ENCODE measurements at regions not wholly inside any gene's neighbourhood (a gene's known extent, or its start where the extent isn't known, plus 50 kb on each side); places are given as distances from the start of the nearest gene placed in this dataset.

DNA sequence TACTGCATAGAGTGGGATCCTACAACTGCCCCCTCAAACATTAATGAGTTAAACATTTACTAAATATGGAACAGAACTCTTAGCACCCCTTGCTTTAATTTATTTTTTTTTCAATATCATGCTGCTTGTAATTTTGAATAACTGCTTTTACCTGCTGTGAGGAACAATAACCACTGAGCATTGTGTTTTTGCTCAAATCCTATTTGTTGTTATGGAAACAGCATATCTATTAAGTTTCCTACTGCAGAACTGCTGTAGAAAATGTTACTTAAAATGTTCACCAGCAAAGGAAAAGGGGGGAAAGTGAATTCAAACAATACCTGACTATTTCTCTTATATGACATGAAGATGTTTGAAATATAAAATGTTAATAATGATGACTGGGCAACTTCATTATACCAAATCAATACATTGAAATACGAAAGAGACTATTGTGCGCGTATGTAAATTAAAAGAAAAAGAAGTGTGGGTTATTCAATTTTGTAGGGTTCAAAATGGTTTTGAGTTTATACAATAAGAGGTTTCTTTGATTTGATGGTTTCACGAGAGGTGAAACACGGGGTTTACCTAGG, 1043.8 kb upstream of the NUDT12 start:
- Histone ChIP-seq H3K36me3 (ENCODE audit: insufficient read depth, low read length) (no peaks in the 10 kb centered on the region), H3K9me3 (ENCODE audit: low read length) (no peaks in the 10 kb centered on the region), H3K9me2 (ENCODE audit: insufficient read depth, low read length) (no peaks in the 10 kb centered on the region), H4K20me1 (ENCODE audit: insufficient read depth, low read length) (no peaks in the 10 kb centered on the region), H3K4me2 (ENCODE audit: low read length) (no peak overlapping the region), H3K27ac (ENCODE audit: low read depth, low read length, poor library complexity, severe bottlenecking) (no peak overlapping the region), H3K4me1 (ENCODE audit: insufficient read depth, low read length, poor library complexity, severe bottlenecking) (no peaks in the 10 kb centered on the region), H3K79me2 (ENCODE audit: insufficient read depth, low read depth, low read length) (no peaks in the 10 kb centered on the region), H2AFZ (ENCODE audit: low read length) (no peak overlapping the region), H3K4me3 (ENCODE audit: low read depth, low read length, poor library complexity, severe bottlenecking) (no peak overlapping the region)
- DNase-seq (ENCODE audit: low spot score): no peak
- CTCF ChIA-PET (ENCODE audit: unreplicated experiment): no interaction called here
- POLR2A ChIA-PET: no interaction called here
- TF ChIP-seq EZH2phosphoT487 (IDR thresholded peaks at IDR 0.05; ENCODE audit: borderline replicate concordance, low read depth, low read length) (no peak), CTCF (conservative IDR thresholded peaks at IDR 0.05; ENCODE audit: low read length) (no peak)
- BruUV-seq (replicated peaks): no TSS peak
- intact Hi-C loops (cut with micrococcal nuclease; ENCODE audit: unreplicated experiment): no loop called here

DNA sequence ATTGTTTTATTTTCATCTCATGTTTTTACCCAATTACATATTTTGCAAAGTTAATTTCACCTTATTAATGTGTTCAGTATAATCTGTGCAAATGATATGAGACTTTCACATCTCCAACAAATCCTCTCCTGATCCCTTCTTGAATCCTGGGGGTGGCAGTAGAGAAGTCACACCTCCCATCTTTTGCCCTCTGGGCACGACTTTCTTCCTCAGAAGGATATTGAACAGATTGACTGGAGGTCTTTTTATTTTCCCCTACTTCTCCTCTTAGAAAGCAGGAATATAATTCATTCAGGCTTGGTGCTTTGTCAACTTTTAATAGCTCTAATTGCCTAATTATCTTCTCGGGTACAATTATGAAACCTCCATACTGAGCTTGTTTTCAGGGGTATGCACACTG, 1037.1 kb upstream of the NUDT12 start:
- H3K4me3 ChIP-seq (ENCODE audit: low read depth, low read length, poor library complexity, severe bottlenecking): no peak overlapping the region
- intact Hi-C loops (cut with micrococcal nuclease; ENCODE audit: unreplicated experiment): no loop called here
- H4K20me1 ChIP-seq (ENCODE audit: insufficient read depth, low read length): no peaks in the 10 kb centered on the region
- H3K9me2 ChIP-seq (ENCODE audit: insufficient read depth, low read length): no peaks in the 10 kb centered on the region
- ChIA-PET POLR2A (interaction anchor here (0.6 to 1.0 kb wide), 3 partner anchors 42 to 1769 kb away, joined by 3 read pairs; no protein-coding TSS in a partner anchor), CTCF (ENCODE audit: unreplicated experiment) (no interaction called here)
- H3K27ac ChIP-seq (ENCODE audit: low read depth, low read length, poor library complexity, severe bottlenecking): no peak overlapping the region
- no peak overlapping the region for H3K4me2 ChIP-seq (ENCODE audit: low read length)
- no peaks in the 10 kb centered on the region for H3K79me2 ChIP-seq (ENCODE audit: insufficient read depth, low read depth, low read length)
- no peaks in the 10 kb centered on the region for H3K36me3 ChIP-seq (ENCODE audit: insufficient read depth, low read length)
- H3K4me1 ChIP-seq (ENCODE audit: insufficient read depth, low read length, poor library complexity, severe bottlenecking): no peaks in the 10 kb centered on the region
- DNase-seq (ENCODE audit: low spot score): no peak
- H3K9me3 ChIP-seq (ENCODE audit: low read length): no peaks in the 10 kb centered on the region
- H2AFZ ChIP-seq (ENCODE audit: low read length): no peak overlapping the region
- TF ChIP-seq CTCF (conservative IDR thresholded peaks at IDR 0.05; ENCODE audit: low read length): no peak
- TF ChIP-seq EZH2phosphoT487 (IDR thresholded peaks at IDR 0.05; ENCODE audit: borderline replicate concordance, low read depth, low read length): no peak
- no TSS peak for BruUV-seq (replicated peaks)

GRCh38 chr5:104598285-104598684, 1035.7 kb upstream of the NUDT12 start:
- TF ChIP-seq CTCF (conservative IDR thresholded peaks at IDR 0.05; ENCODE audit: low read length) (no peak), EZH2phosphoT487 (IDR thresholded peaks at IDR 0.05; ENCODE audit: borderline replicate concordance, low read depth, low read length) (no peak)
- no peaks in the 10 kb centered on the region for H3K36me3 ChIP-seq (ENCODE audit: insufficient read depth, low read length)
- intact Hi-C loops (cut with micrococcal nuclease; ENCODE audit: unreplicated experiment): no loop called here
- no peak overlapping the region for H3K27ac ChIP-seq (ENCODE audit: low read depth, low read length, poor library complexity, severe bottlenecking)
- no peak for DNase-seq (ENCODE audit: low spot score)
- no peaks in the 10 kb centered on the region for H3K9me2 ChIP-seq (ENCODE audit: insufficient read depth, low read length)
- no peak overlapping the region for H3K4me3 ChIP-seq (ENCODE audit: low read depth, low read length, poor library complexity, severe bottlenecking)
- no peak overlapping the region for H2AFZ ChIP-seq (ENCODE audit: low read length)
- ChIA-PET CTCF (ENCODE audit: unreplicated experiment) (no interaction called here), POLR2A (no interaction called here)
- H3K9me3 ChIP-seq (ENCODE audit: low read length): no peaks in the 10 kb centered on the region
- H3K4me1 ChIP-seq (ENCODE audit: insufficient read depth, low read length, poor library complexity, severe bottlenecking): no peaks in the 10 kb centered on the region
- no TSS peak for BruUV-seq (replicated peaks)
- H3K79me2 ChIP-seq (ENCODE audit: insufficient read depth, low read depth, low read length): no peaks in the 10 kb centered on the region
- H4K20me1 ChIP-seq (ENCODE audit: insufficient read depth, low read length): no peaks in the 10 kb centered on the region
- no peak overlapping the region for H3K4me2 ChIP-seq (ENCODE audit: low read length)
